NT2/D1 (cell line): ENCODE measurements at regions not wholly inside any gene's neighbourhood (a gene's known extent, or its start where the extent isn't known, plus 50 kb on each side); places are given as distances from the start of the nearest gene placed in this dataset.

Experiments used
- SUZ12 ChIP-seq: IDR thresholded peaks from 2 replicates; pipeline ENCODE4 v1.6.1; 2011; ENCODE audit not compliant: insufficient read length, insufficient read depth; ENCODE audit errors: extremely low read depth
- YY1 ChIP-seq: IDR thresholded peaks from 2 replicates; pipeline ENCODE4 v1.6.1; 2011; ENCODE audit not compliant: insufficient read length, insufficient read depth

DNA sequence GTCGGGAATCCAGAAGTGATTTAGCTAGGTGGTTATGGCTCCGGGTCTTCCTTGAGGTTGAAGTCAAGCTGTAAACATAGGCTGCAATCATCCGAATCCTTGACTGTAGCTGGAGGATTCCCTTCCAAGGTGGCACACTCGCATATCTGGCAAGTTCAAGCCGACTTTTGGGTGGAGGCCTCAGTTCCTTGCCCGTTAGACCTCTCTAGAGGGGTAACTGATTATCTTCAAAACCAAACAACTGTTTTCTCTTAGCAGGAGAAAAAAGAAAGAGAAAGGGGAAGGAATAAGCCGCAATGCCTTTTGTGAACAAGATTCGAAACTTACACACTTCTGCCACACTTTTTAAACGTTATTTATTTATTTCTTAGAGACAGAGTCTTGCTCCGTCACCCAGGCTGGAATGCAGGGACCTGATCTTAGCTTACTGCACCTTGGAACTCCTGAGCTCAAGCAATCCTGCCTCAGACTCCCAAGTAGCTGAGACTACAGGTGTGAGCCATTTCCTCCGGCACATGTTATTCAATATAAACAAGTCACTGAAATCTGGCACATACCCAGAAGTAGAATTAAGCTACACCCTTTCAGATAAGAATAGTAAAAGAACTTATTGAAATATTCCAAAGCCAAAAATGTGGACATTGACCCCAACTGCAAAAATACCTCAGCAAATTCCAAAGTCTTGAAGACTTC, 76.3 kb downstream of the HFE start:
- TF ChIP-seq YY1: no peak
- TF ChIP-seq SUZ12: no peak
